Activated B cell treated with CpG ODN at 0.5 μM for 24 hours (primary cell): ENCODE measurements at regions not wholly inside any gene's neighbourhood (a gene's known extent, or its start where the extent isn't known, plus 50 kb on each side); places are given as distances from the start of the nearest gene placed in this dataset.

Source experiments
- ATAC-seq: fragments of 200-7000 bp; cut with Tn5 transposase; one replicate; pipeline ENCODE4 v1.10.0; 2021; ENCODE audit warnings: low read depth, mild to moderate bottlenecking, moderate library complexity
- CTCF ChIA-PET: fragments of 350-600 bp; sonication (Branson Sonifier 250); formaldehyde crosslinking; loops from one replicate; lab custom pipeline; 2021; ENCODE audit warnings: antibody characterized with exemption; lab: Charles Lee
- POLR2A ChIA-PET: fragments of 350-600 bp; sonication (Branson Sonifier 250); formaldehyde crosslinking; loops from one replicate; lab custom pipeline; 2021; ENCODE audit warnings: antibody characterized with exemption; lab: Charles Lee
- DNase-seq: peaks from one replicate; pipeline ENCODE4 v3.0.0; 2022
- H3K27ac Mint-ChIP-seq: one replicate; pipeline ENCODE4 v1.8.0; 2020; ENCODE audit warnings: mixed read lengths
- H3K27me3 Mint-ChIP-seq: one replicate; pipeline ENCODE4 v1.8.0; 2021; ENCODE audit warnings: mixed read lengths
- H3K36me3 Mint-ChIP-seq: one replicate; pipeline ENCODE4 v1.8.0; 2021; ENCODE audit warnings: low read depth, mixed read lengths
- H3K4me1 Mint-ChIP-seq: one replicate; pipeline ENCODE4 v1.8.0; 2021; ENCODE audit warnings: mixed read lengths
- H3K4me3 Mint-ChIP-seq: one replicate; pipeline ENCODE4 v1.8.0; 2020; ENCODE audit warnings: mild to moderate bottlenecking, mixed read lengths
- H3K9me3 Mint-ChIP-seq: one replicate; pipeline ENCODE4 v1.8.0; 2020; ENCODE audit warnings: mixed read lengths
- CTCF ChIP-seq: fragments of 200-600 bp; IDR thresholded peaks from one replicate; pipeline ENCODE4 v1.8.0; 2022; ENCODE audit warnings: antibody characterized with exemption, mild to moderate bottlenecking
- intact Hi-C: fragments of 100-400 bp; cut with micrococcal nuclease; formaldehyde crosslinking; loops from one replicate; pipeline ENCODE4 v1.15.1; 2024

- Mint-ChIP-seq H3K4me3 (no peak overlapping the region), H3K36me3 (no peaks in the 10 kb centered on the region), H3K27ac (no peak overlapping the region), H3K9me3 (no peaks in the 10 kb centered on the region), H3K27me3 (no peaks in the 10 kb centered on the region), H3K4me1 (no peaks in the 10 kb centered on the region)
- DNase-seq (no peak), ATAC-seq (no peak)
- intact Hi-C loops, result no loop called here
- no peak for TF ChIP-seq CTCF
- ChIA-PET CTCF (no interaction called here), POLR2A (no interaction called here)
These were observed 309.2 kb upstream of the KITLG start for GRCh38 chr12:88889326-88890110.

GRCh38 chr12:88884600-88884999 lies 304.3 kb upstream of the KITLG start:
- intact Hi-C loops, result no loop called here
- POLR2A ChIA-PET, result no interaction called here
- Mint-ChIP-seq H3K4me1 (no peaks in the 10 kb centered on the region), H3K4me3 (no peak overlapping the region), H3K27me3 (no peaks in the 10 kb centered on the region), H3K9me3 (no peaks in the 10 kb centered on the region), H3K27ac (no peak overlapping the region), H3K36me3 (no peaks in the 10 kb centered on the region)
- TF ChIP-seq CTCF, result no peak
- no peak for ATAC-seq
- CTCF ChIA-PET, result no interaction called here
- DNase-seq, result no peak

- H3K4me1 Mint-ChIP-seq, result no peaks in the 10 kb centered on the region
- ATAC-seq, result no peak
- H3K27me3 Mint-ChIP-seq, result no peaks in the 10 kb centered on the region
- no peaks in the 10 kb centered on the region for H3K36me3 Mint-ChIP-seq
- no peak for DNase-seq
- H3K9me3 Mint-ChIP-seq, result no peaks in the 10 kb centered on the region
- H3K27ac Mint-ChIP-seq, result no peak overlapping the region
- ChIA-PET POLR2A (no interaction called here), CTCF (no interaction called here)
- intact Hi-C loops, result no loop called here
- TF ChIP-seq CTCF, result no peak
- H3K4me3 Mint-ChIP-seq, result no peak overlapping the region
These were observed 302.4 kb upstream of the KITLG start for GRCh38 chr12:88882662-88883061.

GRCh38 chr12:88880051-88880450 lies 299.8 kb upstream of the KITLG start:
- CTCF ChIA-PET, result no interaction called here

GRCh38 chr12:88878295-88878694 lies 298.0 kb upstream of the KITLG start:
- Mint-ChIP-seq H3K4me1 (no peaks in the 10 kb centered on the region), H3K4me3 (no peak overlapping the region), H3K9me3 (no peaks in the 10 kb centered on the region), H3K27ac (no peak overlapping the region), H3K27me3 (no peaks in the 10 kb centered on the region), H3K36me3 (no peaks in the 10 kb centered on the region)
- no peak for DNase-seq
- ChIA-PET CTCF (no interaction called here), POLR2A (no interaction called here)
- intact Hi-C loops, result no loop called here
- no peak for TF ChIP-seq CTCF
- ATAC-seq, result no peak

More at GRCh38 chr12:88880051-88880450, 299.8 kb upstream of the KITLG start:
- no peak for TF ChIP-seq CTCF
- POLR2A ChIA-PET, result no interaction called here
- ATAC-seq (no peak), DNase-seq (no peak)
- Mint-ChIP-seq H3K27me3 (no peaks in the 10 kb centered on the region), H3K9me3 (no peaks in the 10 kb centered on the region), H3K4me1 (no peaks in the 10 kb centered on the region), H3K27ac (no peak overlapping the region), H3K36me3 (no peaks in the 10 kb centered on the region), H3K4me3 (no peak overlapping the region)
- intact Hi-C loops, result no loop called here
